Mesendoderm (in vitro differentiated cells): ENCODE measurements at regions not wholly inside any gene's neighbourhood (a gene's known extent, or its start where the extent isn't known, plus 50 kb on each side); places are given as distances from the start of the nearest gene placed in this dataset.
A peak's percentile ranks its signal among the peaks of the same experiment; 100 is the strongest.

Experiments used
- DNase-seq: peaks from one replicate; pipeline ENCODE4 v3.0.0; 2013
- H2AK5ac ChIP-seq: 2 replicates; pipeline ENCODE4 v1.6.1; 2013; ENCODE audit warnings: low read length, inconsistent platforms
- H2BK120ac ChIP-seq: 2 replicates; pipeline ENCODE4 v1.6.1; 2013; ENCODE audit warnings: low read depth, mild to moderate bottlenecking, low read length, moderate library complexity, mixed read lengths
- H2BK15ac ChIP-seq: replicated peaks from 2 replicates; pipeline ENCODE4 v1.6.1; 2013; ENCODE audit warnings: low read depth, mild to moderate bottlenecking, moderate library complexity
- H2BK5ac ChIP-seq: 2 replicates; pipeline ENCODE4 v1.6.1; 2013; ENCODE audit warnings: low read length, inconsistent platforms
- H3K18ac ChIP-seq: 2 replicates; pipeline ENCODE4 v1.6.1; 2013; ENCODE audit warnings: mild to moderate bottlenecking, low read length, mixed read lengths
- H3K23ac ChIP-seq: one replicate; pipeline ENCODE4 v1.6.1; 2013; ENCODE audit warnings: low read length
- H3K27ac ChIP-seq: 2 replicates; pipeline ENCODE4 v1.5.1; 2013; ENCODE audit warnings: low read depth, mild to moderate bottlenecking, inconsistent platforms, low read length, moderate library complexity
- H3K27me3 ChIP-seq: 2 replicates; pipeline ENCODE4 v1.6.1; 2013; ENCODE audit warnings: low read length, control low read depth, mild to moderate bottlenecking, inconsistent platforms; ENCODE audit not compliant: insufficient read depth, poor library complexity
- H3K36me3 ChIP-seq: 2 replicates; pipeline ENCODE4 v1.6.1; 2013; ENCODE audit warnings: low read length, inconsistent platforms; ENCODE audit not compliant: control insufficient read depth, insufficient read depth
- H3K4ac ChIP-seq: one replicate; pipeline ENCODE4 v1.6.1; 2013; ENCODE audit warnings: low read depth, mild to moderate bottlenecking, low read length, moderate library complexity
- H3K4me1 ChIP-seq: 2 replicates; pipeline ENCODE4 v1.6.1; 2013; ENCODE audit warnings: low read depth, low read length, inconsistent platforms; ENCODE audit not compliant: control insufficient read depth
- H3K4me2 ChIP-seq: 2 replicates; pipeline ENCODE4 v1.6.1; 2013; ENCODE audit warnings: low read length
- H3K4me3 ChIP-seq: 2 replicates; pipeline ENCODE4 v1.5.1; 2013; ENCODE audit warnings: mild to moderate bottlenecking, low read length
- H3K56ac ChIP-seq: one replicate; pipeline ENCODE4 v1.6.1; 2013; ENCODE audit warnings: low read length
- H3K79me1 ChIP-seq: 2 replicates; pipeline ENCODE4 v1.6.1; 2013; ENCODE audit warnings: low read length, inconsistent platforms
- H3K79me2 ChIP-seq: 2 replicates; pipeline ENCODE4 v1.6.1; 2013; ENCODE audit warnings: mild to moderate bottlenecking, low read length; ENCODE audit not compliant: control insufficient read depth, insufficient read depth
- H3K9ac ChIP-seq: 2 replicates; pipeline ENCODE4 v1.6.1; 2013; ENCODE audit warnings: low read length, inconsistent platforms
- H4K5ac ChIP-seq: one replicate; pipeline ENCODE4 v1.6.1; 2013; ENCODE audit warnings: low read length
- H4K8ac ChIP-seq: one replicate; pipeline ENCODE4 v1.6.1; 2013; ENCODE audit warnings: low read depth, mild to moderate bottlenecking, control low read depth, low read length, moderate library complexity
- WGBS: extraction: QIAGEN DNeasy Blood & Tissue Kit; methylation state at CpG from one replicate; pipeline ENCODE4 v1.1.7; 2013; ENCODE audit warnings: low lambda C conversion rate, missing lambda C conversion rate; ENCODE audit not compliant: insufficient coverage; ENCODE audit errors: extremely low coverage; 5-methylcytosine and 5-hydroxymethylcytosine counted together

GRCh38 chr14:84272290-84272721 is 1257.6 kb upstream of the FLRT2 start:
- no peaks in the 10 kb centered on the region for H3K4me1 ChIP-seq
- H3K4me3 ChIP-seq = no peak overlapping the region
- no peaks in the 10 kb centered on the region for H3K79me2 ChIP-seq
- no peaks in the 10 kb centered on the region for H3K36me3 ChIP-seq
- H3K27me3 ChIP-seq = no peaks in the 10 kb centered on the region
- H3K79me1 ChIP-seq = no peaks in the 10 kb centered on the region
- H4K5ac ChIP-seq = no peak overlapping the region
- no peak overlapping the region for H3K4me2 ChIP-seq
- H2BK15ac ChIP-seq = no peak overlapping the region
- H3K56ac ChIP-seq = no peak overlapping the region
- no peak overlapping the region for H3K18ac ChIP-seq
- no CpG with 5 or more reads among the region's 2 CpGs for WGBS
- H3K27ac ChIP-seq = no peak overlapping the region
- no peak overlapping the region for H3K9ac ChIP-seq
- DNase-seq = no peak
- no peak overlapping the region for H2BK5ac ChIP-seq
- no peak overlapping the region for H2AK5ac ChIP-seq
- no peak overlapping the region for H2BK120ac ChIP-seq
- no peak overlapping the region for H3K23ac ChIP-seq
- H4K8ac ChIP-seq = no peak overlapping the region
- H3K4ac ChIP-seq = no peak overlapping the region

GRCh38 chr14:84273181-84273580 is 1256.8 kb upstream of the FLRT2 start:
- no peaks in the 10 kb centered on the region for H3K27me3 ChIP-seq
- H4K8ac ChIP-seq = no peak overlapping the region
- H2AK5ac ChIP-seq = no peak overlapping the region
- H2BK120ac ChIP-seq = no peak overlapping the region
- no peak overlapping the region for H3K4me2 ChIP-seq
- DNase-seq = no peak
- no peak overlapping the region for H3K27ac ChIP-seq
- H3K9ac ChIP-seq = no peak overlapping the region
- H3K4me3 ChIP-seq = no peak overlapping the region
- H4K5ac ChIP-seq = no peak overlapping the region
- H3K4me1 ChIP-seq = no peaks in the 10 kb centered on the region
- no peak overlapping the region for H2BK15ac ChIP-seq
- H3K23ac ChIP-seq = no peak overlapping the region
- H3K56ac ChIP-seq = no peak overlapping the region
- H2BK5ac ChIP-seq = no peak overlapping the region
- H3K79me2 ChIP-seq = no peaks in the 10 kb centered on the region
- H3K18ac ChIP-seq = no peak overlapping the region
- no peaks in the 10 kb centered on the region for H3K79me1 ChIP-seq
- H3K4ac ChIP-seq = no peak overlapping the region
- no CpG with 5 or more reads among the region's 3 CpGs for WGBS
- H3K36me3 ChIP-seq = no peaks in the 10 kb centered on the region

- H4K5ac ChIP-seq = no peak overlapping the region
- no peaks in the 10 kb centered on the region for H3K79me2 ChIP-seq
- H3K27ac ChIP-seq = no peak overlapping the region
- no peaks in the 10 kb centered on the region for H3K79me1 ChIP-seq
- no peak overlapping the region for H3K4me3 ChIP-seq
- H2BK5ac ChIP-seq = no peak overlapping the region
- H3K56ac ChIP-seq = no peak overlapping the region
- H4K8ac ChIP-seq = no peak overlapping the region
- no peak for DNase-seq
- H3K36me3 ChIP-seq = no peaks in the 10 kb centered on the region
- H3K18ac ChIP-seq = no peak overlapping the region
- no peak overlapping the region for H3K9ac ChIP-seq
- H2BK15ac ChIP-seq = no peak overlapping the region
- no peak overlapping the region for H2AK5ac ChIP-seq
- no peaks in the 10 kb centered on the region for H3K27me3 ChIP-seq
- H3K23ac ChIP-seq = no peak overlapping the region
- no peak overlapping the region for H3K4ac ChIP-seq
- no CpG with 5 or more reads among the region's 2 CpGs for WGBS
- H3K4me1 ChIP-seq = no peaks in the 10 kb centered on the region
- H2BK120ac ChIP-seq = no peak overlapping the region
- no peak overlapping the region for H3K4me2 ChIP-seq
Measured at GRCh38 chr14:84282618-84283017, 1247.3 kb upstream of the FLRT2 start.

GRCh38 chr14:84288781-84289180 is 1241.2 kb upstream of the FLRT2 start:
- Histone ChIP-seq H3K27ac (no peak overlapping the region), H3K4me2 (no peak overlapping the region), H2AK5ac (no peak overlapping the region), H2BK120ac (no peak overlapping the region), H3K9ac (no peak overlapping the region), H3K79me2 (no peaks in the 10 kb centered on the region), H4K5ac (no peak overlapping the region), H3K56ac (no peak overlapping the region), H3K27me3 (no peaks in the 10 kb centered on the region), H3K18ac (no peak overlapping the region), H3K4me1 (no peaks in the 10 kb centered on the region), H3K4ac (no peak overlapping the region), H2BK5ac (no peak overlapping the region), H2BK15ac (no peak overlapping the region), H3K23ac (no peak overlapping the region), H3K79me1 (no peaks in the 10 kb centered on the region), H3K36me3 (no peaks in the 10 kb centered on the region), H3K4me3 (no peak overlapping the region), H4K8ac (no peak overlapping the region)
- no CpG with 5 or more reads among the region's 2 CpGs for WGBS
- no peak for DNase-seq

DNA sequence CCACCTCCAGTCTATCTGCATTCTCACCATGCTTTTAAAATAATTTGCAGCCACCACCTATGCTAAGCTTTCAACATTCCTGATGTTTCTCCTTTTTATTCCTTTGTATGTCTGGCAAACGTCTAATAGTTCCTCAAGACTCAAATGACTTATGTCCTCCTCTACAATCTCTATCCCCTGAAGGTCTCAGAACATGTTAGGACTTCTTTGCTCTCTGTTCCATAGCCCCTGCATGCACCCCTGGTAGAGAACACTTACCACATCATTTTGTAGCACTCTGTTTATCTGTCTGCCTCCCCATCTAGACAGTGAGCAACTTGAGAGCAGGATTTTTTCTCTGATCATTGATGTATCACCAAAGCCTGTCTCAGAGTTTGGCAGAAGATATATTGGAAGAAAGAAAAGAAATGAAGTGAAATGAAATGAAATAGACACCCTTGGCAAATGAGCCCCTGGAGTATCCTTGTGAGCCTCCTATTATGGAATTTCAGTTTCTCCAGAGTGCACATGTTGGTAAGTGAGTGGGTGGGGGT is 1231.2 kb upstream of the FLRT2 start:
- Histone ChIP-seq H3K9ac (no peak overlapping the region), H3K27ac (no peak overlapping the region), H2BK120ac (no peak overlapping the region), H3K56ac (no peak overlapping the region), H3K79me2 (no peaks in the 10 kb centered on the region), H2BK5ac (no peak overlapping the region), H3K23ac (no peak overlapping the region), H3K4me1 (no peaks in the 10 kb centered on the region), H3K4me2 (no peak overlapping the region), H3K36me3 (no peaks in the 10 kb centered on the region), H3K4me3 (no peak overlapping the region), H3K18ac (no peak overlapping the region), H3K79me1 (no peaks in the 10 kb centered on the region), H3K27me3 (no peaks in the 10 kb centered on the region), H2AK5ac (no peak overlapping the region), H4K5ac (no peak overlapping the region), H3K4ac (no peak overlapping the region), H2BK15ac (no peak overlapping the region), H4K8ac (no peak overlapping the region)
- DNase-seq = peak; percentile 4
- WGBS = no CpG with 5 or more reads among the region's 1 CpG

- Histone ChIP-seq H3K4me3 (no peak overlapping the region), H3K4me2 (no peak overlapping the region), H4K8ac (no peak overlapping the region), H2AK5ac (no peak overlapping the region), H3K4ac (no peak overlapping the region), H3K56ac (no peak overlapping the region), H3K36me3 (no peaks in the 10 kb centered on the region), H2BK120ac (no peak overlapping the region), H3K27me3 (no peaks in the 10 kb centered on the region), H2BK15ac (no peak overlapping the region), H4K5ac (no peak overlapping the region), H2BK5ac (no peak overlapping the region), H3K4me1 (no peaks in the 10 kb centered on the region), H3K79me2 (no peaks in the 10 kb centered on the region), H3K9ac (no peak overlapping the region), H3K18ac (no peak overlapping the region), H3K79me1 (no peaks in the 10 kb centered on the region), H3K23ac (no peak overlapping the region), H3K27ac (no peak overlapping the region)
- DNase-seq = no peak
- WGBS = no CpG with 5 or more reads among the region's 7 CpGs
Measured at GRCh38 chr14:84303140-84303539, 1226.8 kb upstream of the FLRT2 start.
